Vagina (tissue), 2 donors: ENCODE measurements at regions not wholly inside any gene's neighbourhood (a gene's known extent, or its start where the extent isn't known, plus 50 kb on each side); places are given as distances from the start of the nearest gene placed in this dataset.

Experiments
- CTCF ChIP-seq, 3 experiments: fragments of 450-650 bp in 2 of 3; fragments of 200-600 bp in 1 of 3; sonication (generic) in 1 of 3; IDR thresholded peaks; one replicate each; pipeline ENCODE4 v1.5.1; 2017 to 2019; ENCODE audit warnings: antibody characterized with exemption in 3 of 3, mild to moderate bottlenecking in 2 of 3, moderate library complexity in 2 of 3
- POLR2A ChIP-seq, 2 donors: fragments of 450-650 bp; IDR thresholded peaks; one replicate each; pipeline ENCODE4 v1.6.1; 2017; ENCODE audit warnings: antibody characterized with exemption in 2 of 2, mild to moderate bottlenecking in 2 of 2, moderate library complexity in 2 of 2

- no peak for TF ChIP-seq CTCF (IDR thresholded peaks at IDR 0.05)
- TF ChIP-seq POLR2A (IDR thresholded peaks at IDR 0.05), result no peak
Measured at GRCh38 chr16:31706925-31707324, 166.7 kb upstream of the ZNF267 start.
